OCI-LY7 (cell line): ENCODE measurements at regions not wholly inside any gene's neighbourhood (a gene's known extent, or its start where the extent isn't known, plus 50 kb on each side); places are given as distances from the start of the nearest gene placed in this dataset.

ENCODE experiments used
- BruUV-seq: library from RNA; stranded (reverse); fragments of 400-500 nt; replicated peaks from 2 replicates; lab custom pipeline; 2021; lab: Mats Ljungman, UMichigan
- CTCF ChIA-PET: fragments of 300-600 bp; sonication (Branson Sonifier 250); formaldehyde crosslinking; loops from one replicate; lab custom pipeline; 2022; ENCODE audit warnings: antibody characterized with exemption; ENCODE audit not compliant: unreplicated experiment; lab: Charles Lee
- POLR2A ChIA-PET: fragments of 300-600 bp; sonication (Branson Sonifier 250); formaldehyde crosslinking; loops from one replicate; lab custom pipeline; 2022; ENCODE audit warnings: antibody characterized with exemption; lab: Charles Lee
- DNase-seq: peaks from one replicate; pipeline ENCODE4 v3.0.0-alpha.2; 2015; ENCODE audit warnings: low spot score
- H2AFZ ChIP-seq: fragments of 200-600 bp; sonication (generic), shearing (Covaris generic); 2 replicates; pipeline ENCODE4 v1.6.1; 2014; ENCODE audit warnings: mild to moderate bottlenecking, antibody characterized with exemption, low read length, moderate library complexity
- H3K27ac ChIP-seq: fragments of 200-600 bp; sonication (generic); 2 replicates; pipeline ENCODE4 v1.5.1; 2014; ENCODE audit warnings: mixed run types, low read depth, mild to moderate bottlenecking, moderate library complexity, low read length, inconsistent platforms; ENCODE audit not compliant: poor library complexity, severe bottlenecking
- H3K36me3 ChIP-seq: fragments of 200-600 bp; sonication (generic); 2 replicates; pipeline ENCODE4 v1.6.1; 2014; ENCODE audit warnings: mild to moderate bottlenecking, antibody characterized with exemption, low read length, moderate library complexity, mixed read lengths; ENCODE audit not compliant: insufficient read depth
- H3K4me1 ChIP-seq: fragments of 200-600 bp; sonication (generic); 2 replicates; pipeline ENCODE4 v1.5.1; 2014; ENCODE audit warnings: mild to moderate bottlenecking, low read length; ENCODE audit not compliant: insufficient read depth, poor library complexity, severe bottlenecking
- H3K4me2 ChIP-seq: fragments of 200-600 bp; sonication (generic); 2 replicates; pipeline ENCODE4 v1.6.1; 2014; ENCODE audit warnings: mild to moderate bottlenecking, low read length
- H3K4me3 ChIP-seq: fragments of 200-600 bp; sonication (generic); 2 replicates; pipeline ENCODE4 v1.5.1; 2014; ENCODE audit warnings: mild to moderate bottlenecking, low read depth, low read length; ENCODE audit not compliant: poor library complexity, severe bottlenecking
- H3K79me2 ChIP-seq: fragments of 200-600 bp; sonication (generic); 2 replicates; pipeline ENCODE4 v1.6.1; 2016; ENCODE audit warnings: low read depth, mild to moderate bottlenecking, low read length, moderate library complexity, mixed read lengths; ENCODE audit not compliant: insufficient read depth
- H3K9me2 ChIP-seq: fragments of 200-600 bp; sonication (generic); 2 replicates; pipeline ENCODE4 v1.6.1; 2016; ENCODE audit warnings: mild to moderate bottlenecking, low read length, mixed read lengths; ENCODE audit not compliant: insufficient read depth
- H3K9me3 ChIP-seq: fragments of 200-600 bp; sonication (generic); 2 replicates; pipeline ENCODE4 v1.6.1; 2014; ENCODE audit warnings: mild to moderate bottlenecking, mixed run types, low read length, mixed read lengths
- H4K20me1 ChIP-seq: fragments of 200-600 bp; sonication (generic); 2 replicates; pipeline ENCODE4 v1.6.1; 2014; ENCODE audit warnings: mild to moderate bottlenecking, antibody characterized with exemption, low read length, moderate library complexity, mixed read lengths; ENCODE audit not compliant: insufficient read depth
- CTCF ChIP-seq: fragments of 200-600 bp; sonication (generic); conservative IDR thresholded peaks from 2 replicates; pipeline ENCODE4 v1.5.1; 2014; ENCODE audit warnings: mild to moderate bottlenecking, antibody characterized with exemption, low read length, moderate library complexity, mixed read lengths
- EZH2phosphoT487 ChIP-seq: fragments of 200-600 bp; sonication (generic); IDR thresholded peaks from 2 replicates; pipeline ENCODE4 v1.6.1; 2018; ENCODE audit warnings: low read depth, borderline replicate concordance, mild to moderate bottlenecking, mixed run types, antibody characterized with exemption, low read length, moderate library complexity, mixed read lengths
- intact Hi-C: fragments of 100-400 bp; cut with micrococcal nuclease; formaldehyde crosslinking; loops from one replicate; pipeline ENCODE4 v1.10.0; 2022; ENCODE audit not compliant: unreplicated experiment

DNA sequence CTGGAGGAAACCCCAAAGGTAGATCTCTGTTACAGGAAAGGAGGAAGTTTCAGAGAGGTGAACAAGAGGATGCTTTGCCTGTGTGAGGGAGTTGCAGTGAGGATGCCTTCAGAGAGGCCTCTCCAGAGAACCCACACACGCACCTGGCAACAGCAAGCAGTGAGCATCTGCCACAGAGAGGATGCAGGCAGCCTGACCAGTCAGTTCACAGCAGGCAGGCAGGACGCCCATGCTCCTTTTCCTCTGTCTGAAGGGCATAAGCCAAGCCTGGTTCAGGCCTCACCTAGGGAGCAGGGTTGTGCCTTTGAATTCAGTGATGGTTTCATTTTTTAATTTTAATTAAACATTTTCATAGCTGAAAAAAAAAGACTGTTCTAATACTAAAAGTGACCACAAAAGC lies 346.0 kb upstream of the MARCKS start:
- Histone ChIP-seq H3K9me3 (no peaks in the 10 kb centered on the region), H2AFZ (no peak overlapping the region)
- POLR2A ChIA-PET, result interaction anchor here (0.7 to 1.6 kb wide), 2 partner anchors 10 to 85 kb away, joined by 4 to 6 read pairs; no protein-coding TSS in a partner anchor

GRCh38 chr6:113512576-113512975 lies 344.6 kb upstream of the MARCKS start:
- no peak overlapping the region for H2AFZ ChIP-seq
- H3K4me2 ChIP-seq, result no peak overlapping the region
- DNase-seq, result no peak
- POLR2A ChIA-PET, result interaction anchor here (0.6 to 0.9 kb wide), 3 partner anchors 23 to 63 kb away, joined by 3 read pairs; no protein-coding TSS in a partner anchor
- H3K9me2 ChIP-seq, result no peaks in the 10 kb centered on the region
- BruUV-seq, result no TSS peak
- H3K4me1 ChIP-seq, result no peaks in the 10 kb centered on the region
- CTCF ChIA-PET, result no interaction called here
- no peak overlapping the region for H3K27ac ChIP-seq
- no peaks in the 10 kb centered on the region for H3K36me3 ChIP-seq
- no peaks in the 10 kb centered on the region for H3K79me2 ChIP-seq
- H4K20me1 ChIP-seq, result no peaks in the 10 kb centered on the region
- H3K4me3 ChIP-seq, result no peak overlapping the region
- intact Hi-C loops, result no loop called here
- no peak for TF ChIP-seq EZH2phosphoT487
- TF ChIP-seq CTCF, result no peak
- H3K9me3 ChIP-seq, result no peaks in the 10 kb centered on the region

More for the DNA sequence above, 346.0 kb upstream of the MARCKS start:
- Histone ChIP-seq H3K9me2 (no peaks in the 10 kb centered on the region), H3K79me2 (no peaks in the 10 kb centered on the region), H3K4me1 (no peaks in the 10 kb centered on the region), H3K27ac (no peak overlapping the region), H3K4me2 (no peak overlapping the region), H4K20me1 (no peaks in the 10 kb centered on the region), H3K36me3 (no peaks in the 10 kb centered on the region), H3K4me3 (no peak overlapping the region)
- DNase-seq, result no peak
- CTCF ChIA-PET, result no interaction called here
- intact Hi-C loops, result no loop called here
- no TSS peak for BruUV-seq
- no peak for TF ChIP-seq CTCF
- no peak for TF ChIP-seq EZH2phosphoT487

DNA sequence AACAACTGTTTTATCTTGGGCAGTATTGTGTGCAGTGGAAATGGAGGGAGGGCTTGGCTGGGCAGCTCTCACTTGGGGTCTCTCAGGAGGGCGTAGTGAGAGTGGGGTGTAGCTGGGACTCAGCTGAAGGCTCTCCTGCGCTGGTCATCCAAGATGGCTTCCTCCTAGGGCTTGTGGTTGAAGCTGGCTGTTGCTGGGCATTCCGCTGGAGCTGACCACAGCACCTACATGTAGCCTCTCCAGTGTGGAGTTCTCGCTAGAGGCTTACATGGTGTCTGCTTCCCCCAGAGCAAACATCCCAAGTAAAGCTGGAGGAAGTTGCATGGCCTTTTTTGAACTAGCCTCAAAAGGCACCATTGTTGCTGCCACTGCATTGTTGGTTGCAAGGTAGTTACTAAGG lies 344.1 kb upstream of the MARCKS start:
- Histone ChIP-seq H4K20me1 (no peaks in the 10 kb centered on the region), H3K9me2 (no peaks in the 10 kb centered on the region), H3K4me2 (no peak overlapping the region), H3K4me3 (no peak overlapping the region), H3K36me3 (no peaks in the 10 kb centered on the region), H3K27ac (no peak overlapping the region), H2AFZ (no peak overlapping the region), H3K79me2 (no peaks in the 10 kb centered on the region), H3K4me1 (no peaks in the 10 kb centered on the region), H3K9me3 (no peaks in the 10 kb centered on the region)
- DNase-seq, result no peak
- TF ChIP-seq CTCF (no peak), EZH2phosphoT487 (no peak)
- ChIA-PET CTCF (no interaction called here), POLR2A (interaction anchor here (0.6 kb wide), 1 partner anchor 59 kb away, joined by 3 read pairs; no protein-coding TSS in a partner anchor)
- intact Hi-C loops, result no loop called here
- no TSS peak for BruUV-seq
